ENCODE measurements at regions not wholly inside any gene's neighbourhood (a gene's known extent, or its start where the extent isn't known, plus 50 kb on each side); places are given as distances from the start of the nearest gene placed in this dataset.
"Not testable (repeated sequence)": the region's sequence is repeated elsewhere in the genome, so short reads cannot be mapped to it uniquely, and the experiment has no call there.

- DNase-seq = not testable (repeated sequence)
Observed at GRCh38 chr9:41367301-41367700, 178.2 kb upstream of the ZNG1F start.

GRCh38 chr9:41361790-41362189, 172.7 kb upstream of the ZNG1F start:
- DNase-seq = not testable (repeated sequence)

DNA sequence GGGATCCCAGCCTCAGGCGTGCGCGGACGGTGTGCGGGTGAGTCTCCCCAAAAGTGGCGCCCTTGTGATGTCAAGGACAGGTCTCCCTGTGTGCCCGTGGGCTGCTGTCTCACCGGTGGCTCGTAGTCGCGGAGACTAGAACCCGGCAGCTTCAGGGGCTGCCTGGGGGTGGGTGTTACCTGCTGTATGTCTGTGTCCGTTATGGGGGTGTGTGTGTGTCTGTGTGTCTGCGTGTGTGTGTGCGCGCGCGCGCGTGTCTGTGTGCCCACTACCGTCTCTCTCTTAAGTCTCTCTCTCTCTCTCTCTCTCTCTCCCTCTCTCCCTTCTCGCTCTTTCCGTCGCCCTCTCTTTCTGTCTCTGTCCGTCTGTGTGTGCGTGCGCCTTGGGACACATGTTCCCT, 170.0 kb upstream of the ZNG1F start:
- DNase-seq = not testable (repeated sequence)

DNA sequence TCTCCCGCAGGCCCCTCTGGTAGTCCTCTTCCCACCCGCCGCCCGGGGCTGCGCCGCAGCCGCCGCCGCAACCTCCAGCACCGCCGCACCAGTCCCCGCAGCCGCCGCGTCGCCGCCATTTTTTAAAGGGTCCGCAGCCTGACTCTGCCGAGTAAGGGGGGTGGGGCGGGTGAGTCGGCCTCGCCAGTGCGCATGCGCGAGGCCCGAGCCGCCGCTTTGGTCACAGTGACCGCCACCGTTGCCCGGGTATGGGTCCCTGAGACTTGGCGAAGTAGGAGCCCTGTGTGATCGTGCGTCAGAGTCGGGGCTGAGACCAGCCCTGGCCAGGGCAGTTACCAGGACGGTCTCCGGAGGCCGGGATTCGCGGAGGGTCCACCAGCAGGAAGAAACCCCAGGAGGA, 169.6 kb upstream of the ZNG1F start:
- DNase-seq = peak; percentile 74

GRCh38 chr9:41357918-41358404, 168.8 kb upstream of the ZNG1F start:
- DNase-seq = not testable (repeated sequence)

DNA sequence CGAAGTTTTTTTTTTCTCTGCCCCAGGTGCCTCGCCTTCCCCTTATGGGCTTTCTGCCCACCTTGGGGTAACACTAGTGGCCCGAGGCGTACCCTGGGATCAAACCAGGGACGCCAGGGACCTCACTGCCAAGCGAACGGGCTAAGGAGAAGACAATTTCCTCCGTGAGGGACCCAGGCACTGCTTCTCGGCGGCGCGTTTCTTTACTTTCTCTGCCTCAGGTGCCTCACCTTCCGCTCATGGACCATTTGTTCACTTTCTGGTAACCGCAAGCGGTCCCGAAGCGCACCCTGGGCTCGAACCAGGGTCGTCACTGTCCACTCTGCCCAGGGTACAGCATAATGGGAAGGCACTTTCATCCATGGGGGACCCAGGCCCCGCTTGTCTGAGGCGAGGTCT, 168.2 kb upstream of the ZNG1F start:
- not testable (repeated sequence) for DNase-seq

GRCh38 chr9:41356588-41357349, 167.7 kb upstream of the ZNG1F start:
- peak; percentile 26 for DNase-seq

GRCh38 chr9:41355712-41356450, 166.8 kb upstream of the ZNG1F start:
- not testable (repeated sequence) for DNase-seq

GRCh38 chr9:41354978-41355377, 165.9 kb upstream of the ZNG1F start:
- DNase-seq = not testable (repeated sequence)

DNA sequence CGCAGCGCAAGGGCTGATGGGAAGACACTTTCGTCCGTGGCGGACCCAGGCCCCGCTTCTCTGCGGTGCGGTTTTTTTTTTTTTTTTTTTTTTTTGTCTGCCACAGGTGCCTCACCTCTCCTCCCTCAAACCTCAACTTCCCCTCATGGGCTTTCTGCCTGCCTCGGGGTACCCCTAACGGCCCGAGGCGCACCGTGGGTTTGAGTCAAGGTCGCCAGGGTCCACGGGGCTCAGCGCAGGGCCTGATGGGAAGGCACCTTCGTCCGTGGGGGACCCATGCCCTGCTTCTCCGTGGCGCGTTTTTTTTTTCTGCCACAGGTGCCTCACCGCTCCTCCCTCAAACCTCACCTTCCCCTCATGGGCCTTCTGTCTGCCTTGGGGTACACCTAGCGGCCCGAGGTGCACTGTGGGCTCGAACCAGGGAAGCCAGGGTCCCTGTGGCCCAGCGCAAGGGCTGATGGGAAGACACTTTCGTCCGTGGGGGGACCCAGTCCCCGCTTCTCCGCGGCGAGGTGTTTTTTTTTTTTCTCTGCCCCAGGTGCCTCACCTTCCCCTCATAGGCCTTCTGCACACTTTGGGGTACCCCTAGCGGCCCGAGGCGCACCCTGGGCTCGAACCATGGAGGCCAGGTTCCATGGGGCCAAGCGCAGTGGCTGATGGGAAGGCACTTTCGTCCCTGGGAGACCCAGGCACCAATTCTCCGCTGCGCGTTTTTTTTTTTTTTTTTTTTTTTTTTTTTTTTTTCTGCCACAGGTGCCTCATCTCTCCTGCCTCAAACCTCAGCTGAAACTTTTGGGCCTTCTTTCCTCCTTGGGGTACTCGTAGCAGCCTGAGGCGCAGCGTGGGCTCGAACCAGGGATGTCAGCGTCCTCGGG, 165.2 kb upstream of the ZNG1F start:
- not testable (repeated sequence) for DNase-seq

- not testable (repeated sequence) for DNase-seq
Observed at GRCh38 chr9:41353026-41353425, 163.9 kb upstream of the ZNG1F start.

DNA sequence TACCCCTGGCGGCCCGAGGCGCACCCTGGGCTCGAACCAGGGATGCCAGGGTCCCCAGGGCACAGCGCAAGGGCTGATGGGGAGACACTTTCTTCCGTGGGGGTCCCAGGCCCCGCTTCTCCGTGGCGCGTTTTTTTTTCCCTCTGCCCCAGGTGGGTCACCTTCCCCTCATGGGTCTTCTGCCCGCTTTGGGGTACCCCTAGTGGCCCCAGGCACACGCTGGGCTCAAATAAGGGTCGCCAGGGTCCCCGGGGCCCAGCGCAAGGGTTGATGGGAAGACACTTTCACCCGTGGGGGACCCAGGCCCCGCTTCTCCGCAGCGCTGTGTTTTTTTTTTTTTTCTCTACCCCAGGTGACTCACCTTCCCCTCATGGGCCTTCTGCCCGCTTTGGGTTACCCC, 163.3 kb upstream of the ZNG1F start:
- DNase-seq = not testable (repeated sequence)

- DNase-seq = not testable (repeated sequence)
Observed at GRCh38 chr9:41347893-41348292, 158.8 kb upstream of the ZNG1F start.

GRCh38 chr9:41332562-41332961, 143.4 kb upstream of the ZNG1F start:
- not testable (repeated sequence) for DNase-seq

DNA sequence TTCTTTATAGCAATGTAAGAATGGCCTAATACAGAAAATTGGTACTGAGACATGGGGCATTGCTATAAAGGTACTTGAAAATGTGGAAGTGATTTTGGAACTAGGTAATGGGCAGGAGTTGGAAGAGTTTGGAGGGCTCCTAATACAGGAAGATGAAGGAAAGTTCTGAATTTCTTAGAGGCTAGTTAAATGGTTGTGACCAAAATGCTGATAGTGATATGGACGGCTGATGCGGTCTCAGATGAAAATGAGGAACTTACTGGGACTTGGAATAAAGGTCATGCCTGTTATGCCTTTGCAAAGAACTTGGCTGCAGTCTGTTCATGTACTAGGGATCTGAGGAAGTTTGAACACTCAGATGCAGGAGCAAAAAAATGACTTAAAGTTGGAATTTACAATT, 132.2 kb upstream of the ZNG1F start:
- DNase-seq = not testable (repeated sequence)

DNA sequence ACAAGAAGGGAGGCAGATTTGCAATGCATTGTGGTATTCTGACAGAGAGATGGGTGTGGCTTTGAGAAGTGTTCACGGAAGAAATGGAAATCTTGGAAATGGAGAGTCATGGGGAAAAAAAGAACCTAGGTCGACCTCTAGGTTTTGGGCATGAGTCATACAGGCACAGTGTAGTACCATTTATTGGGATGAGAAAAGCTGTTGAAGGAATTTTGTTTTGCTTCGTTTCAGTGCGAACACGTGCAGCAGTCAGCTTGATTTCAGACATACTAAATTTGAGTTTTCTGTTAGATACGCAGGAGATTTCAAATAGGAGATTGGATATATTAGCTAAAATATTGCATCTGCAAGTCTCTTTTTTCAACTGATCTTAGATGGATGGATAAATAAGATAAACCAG, 119.8 kb upstream of the ZNG1F start:
- DNase-seq = not testable (repeated sequence)

DNA sequence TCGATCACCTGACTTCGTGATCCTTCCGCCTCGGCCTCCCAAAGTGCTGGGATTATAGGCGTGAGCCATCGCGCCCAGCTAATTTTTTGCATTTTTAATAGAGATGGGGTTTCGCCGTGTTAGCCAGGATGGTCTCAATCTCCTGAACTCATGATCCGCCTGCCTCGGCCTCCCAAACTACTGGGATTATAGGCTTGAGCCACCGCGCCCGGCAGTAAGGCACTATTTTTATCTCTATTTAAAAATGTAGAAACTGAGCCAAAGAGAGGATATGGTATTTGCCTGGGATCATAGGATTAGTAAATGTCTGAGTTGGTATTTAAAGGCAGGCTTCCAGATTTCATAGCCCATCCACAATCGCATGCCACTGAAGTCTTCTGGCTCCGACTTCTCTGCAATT, 96.6 kb upstream of the ZNG1F start:
- not testable (repeated sequence) for DNase-seq

DNA sequence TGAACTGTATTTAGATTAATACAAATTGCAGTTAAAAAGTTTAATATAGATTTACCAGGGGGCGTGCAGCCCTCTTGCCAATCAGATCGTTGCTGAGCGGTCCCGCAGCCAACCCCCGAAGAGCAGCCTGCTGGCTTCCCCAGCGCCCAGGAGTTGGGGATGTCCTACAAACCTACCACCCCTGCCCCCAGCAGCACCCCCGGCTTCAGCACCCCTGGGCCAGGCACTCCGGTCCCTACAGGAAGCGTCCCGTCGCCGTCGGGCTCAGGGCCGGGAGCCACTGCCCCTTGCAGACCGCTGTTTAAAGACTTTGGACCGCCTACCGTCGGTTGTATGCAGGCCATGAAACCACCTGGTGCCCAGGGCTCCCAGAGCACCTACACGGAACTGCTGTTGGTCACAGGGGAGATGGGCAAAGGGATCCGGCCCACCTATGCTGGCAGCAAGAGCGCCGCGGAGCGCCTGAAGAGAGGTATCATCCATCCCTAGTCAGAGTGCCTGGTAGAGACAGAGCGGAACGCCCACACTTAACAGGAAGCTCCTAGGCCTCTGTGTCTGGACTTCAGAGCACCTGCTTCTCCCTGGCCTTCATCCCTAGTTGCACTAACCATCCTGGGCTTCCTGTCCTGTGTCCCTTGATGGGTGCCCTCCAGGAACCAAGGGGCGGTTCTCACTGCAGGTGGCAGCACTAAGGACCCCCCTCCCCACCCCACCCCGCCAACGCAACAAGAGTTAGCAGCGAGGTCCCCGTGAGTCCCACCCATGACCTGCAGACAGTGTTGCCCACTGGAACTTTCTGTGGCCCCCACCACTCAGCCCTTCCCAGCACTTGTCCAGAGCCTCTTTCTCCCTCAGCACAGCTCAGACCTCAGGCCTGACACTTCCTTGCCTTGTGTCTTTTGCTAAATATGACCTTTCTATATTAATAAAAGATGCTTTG, 91.5 kb upstream of the ZNG1F start:
- DNase-seq = not testable (repeated sequence)

DNA sequence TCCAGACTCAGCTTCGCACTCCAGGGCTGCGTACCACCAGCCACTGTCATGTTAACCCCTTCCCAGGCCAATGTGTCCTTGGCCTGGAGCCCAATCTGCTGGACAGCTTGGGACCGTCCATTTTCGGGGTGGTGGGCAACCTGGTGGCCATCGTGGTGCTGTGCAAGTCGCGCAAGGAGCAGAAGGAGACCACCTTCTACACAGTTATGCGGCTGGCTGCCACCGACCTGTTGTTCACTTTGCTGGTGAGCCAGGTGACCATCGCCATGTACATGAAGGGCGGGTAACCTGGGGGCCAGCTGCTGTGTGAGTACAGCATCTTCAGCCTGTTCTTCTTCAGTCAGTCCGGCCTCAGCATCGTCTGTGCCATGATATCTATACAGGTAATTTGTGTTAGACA, 90.3 kb upstream of the ZNG1F start:
- DNase-seq = not testable (repeated sequence)

DNA sequence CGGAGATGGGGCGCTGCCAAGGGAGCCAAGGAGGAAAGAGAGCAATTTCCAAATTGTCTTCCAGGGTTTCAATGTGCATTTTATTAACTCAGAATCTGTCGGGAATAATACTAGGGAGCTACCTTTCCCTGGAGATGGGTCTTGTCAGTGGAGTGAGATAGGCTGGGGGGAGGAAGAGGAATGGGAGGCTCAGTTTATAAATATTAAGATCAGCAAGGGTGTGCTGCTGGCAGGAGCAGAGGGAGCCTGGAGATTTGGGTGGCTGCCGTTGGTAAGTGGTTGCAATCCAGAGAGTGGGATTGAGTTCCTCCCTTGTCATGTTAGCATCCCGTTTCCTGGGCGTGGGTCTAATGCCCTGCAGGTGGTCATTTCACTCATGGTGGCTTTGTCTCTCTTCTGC, 89.9 kb upstream of the ZNG1F start:
- not testable (repeated sequence) for DNase-seq

- not testable (repeated sequence) for DNase-seq
Observed at GRCh38 chr9:41273549-41274267, 84.6 kb upstream of the ZNG1F start.
